HepG2 (cell line): ENCODE measurements at regions not wholly inside any gene's neighbourhood (a gene's known extent, or its start where the extent isn't known, plus 50 kb on each side); places are given as distances from the start of the nearest gene placed in this dataset.

ENCODE experiments used
- ATAC-seq: fragments of 200-7000 bp; cut with Tn5 transposase; 3 replicates; pipeline ENCODE4 v1.9.1; 2020; ENCODE audit warnings: mild to moderate bottlenecking, moderate library complexity
- BruUV-seq: library from RNA; stranded (reverse); fragments of 400-500 nt; replicated peaks from 2 replicates; lab custom pipeline; 2021; lab: Mats Ljungman, UMichigan
- CTCF ChIA-PET: fragments of 300-600 bp; formaldehyde crosslinking; extraction: SDS; loops from one replicate; lab custom pipeline; 2021; ENCODE audit warnings: low total read pairs, inconsistent platforms, low intra/inter-chr PET ratio; lab: Yijun Ruan, JAX
- POLR2A ChIA-PET: fragments of 350-600 bp; sonication (Branson Sonifier 250); formaldehyde crosslinking; loops from one replicate; lab custom pipeline; 2020; ENCODE audit warnings: antibody characterized with exemption, inconsistent platforms; lab: Yijun Ruan, JAX
- DNase-seq: peaks from one replicate; pipeline ENCODE4 v3.0.0-alpha.2; 2015; ENCODE audit warnings: low spot score
- FAIRE-seq: peaks from 3 replicates; lab custom pipeline; 2011; peaks lifted over from hg19 to GRCh38; lab: Jason Lieb, UNC
- H2AFZ ChIP-seq: one replicate; pipeline ENCODE4 v1.6.1; 2011; ENCODE audit warnings: low read length, inconsistent platforms
- H3K27ac ChIP-seq: fragments of 300-600 bp; 3 replicates; pipeline ENCODE4 v1.8.0; 2011; ENCODE audit warnings: mixed run types, mild to moderate bottlenecking, mixed read lengths, low read length, inconsistent platforms; ENCODE audit not compliant: insufficient read depth; ENCODE audit errors: extremely low read length
- H3K27me3 ChIP-seq, 2 experiments: fragments of 200-600 bp in 1 of 2; 2 replicates in 1 of 2; 3 replicates in 1 of 2; pipeline versions ENCODE4 v1.6.0 to v1.8.0; 2011; ENCODE audit warnings: low read length in 2 of 2, mild to moderate bottlenecking in 2 of 2, moderate library complexity in 2 of 2, inconsistent platforms in 1 of 2; ENCODE audit not compliant: insufficient read depth in 2 of 2, control insufficient read depth in 1 of 2
- H3K36me3 ChIP-seq, 2 experiments: fragments of 200-600 bp in 1 of 2; replicated peaks in 1 of 2; 2 replicates in 1 of 2; 3 replicates in 1 of 2; pipeline versions ENCODE4 v1.5.1 to v1.8.0; 2011; ENCODE audit warnings: low read length in 2 of 2, inconsistent platforms in 1 of 2; ENCODE audit not compliant: insufficient read depth in 2 of 2, control insufficient read depth in 1 of 2
- H3K4me1 ChIP-seq: 2 replicates; pipeline ENCODE4 v1.5.1; 2012; ENCODE audit warnings: low read length, inconsistent platforms; ENCODE audit not compliant: insufficient read depth
- H3K4me2 ChIP-seq: 2 replicates; pipeline ENCODE4 v1.6.0; 2011; ENCODE audit warnings: low read depth, low read length, inconsistent platforms
- H3K4me3 ChIP-seq, 3 experiments: fragments of 200-600 bp in 1 of 3; sonication (generic), shearing (Covaris generic) in 1 of 3; replicated peaks in 1 of 3; 2 replicates each; pipeline ENCODE4 v1.5.1; 2011 to 2016; ENCODE audit warnings: low read length in 3 of 3, inconsistent platforms in 2 of 3, low read depth in 2 of 3, mild to moderate bottlenecking in 2 of 3, control low read depth in 1 of 3, mixed read lengths in 1 of 3; ENCODE audit not compliant: insufficient read depth in 1 of 3
- H3K79me2 ChIP-seq: one replicate; pipeline ENCODE4 v1.6.1; 2011; ENCODE audit warnings: low read length, inconsistent platforms; ENCODE audit not compliant: insufficient read depth
- H3K9ac ChIP-seq: 2 replicates; pipeline ENCODE4 v1.6.0; 2011; ENCODE audit warnings: mild to moderate bottlenecking, low read depth, low read length, inconsistent platforms; ENCODE audit not compliant: insufficient read depth
- H3K9me3 ChIP-seq: 2 replicates; pipeline ENCODE4 v1.5.1; 2012; ENCODE audit warnings: mild to moderate bottlenecking, low read length
- H4K20me1 ChIP-seq: 2 replicates; pipeline ENCODE4 v1.6.0; 2011; ENCODE audit warnings: inconsistent platforms, mild to moderate bottlenecking, low read length, moderate library complexity; ENCODE audit not compliant: insufficient read depth
- HBP1 ChIP-seq: IDR thresholded peaks from 2 replicates; pipeline ENCODE4 v1.6.1; 2016; ENCODE audit warnings: low read depth, control low read depth
- HDAC6 ChIP-seq: fragments of 200-600 bp; sonication (generic); IDR thresholded peaks from 2 replicates; pipeline ENCODE4 v1.7.0; 2017; ENCODE audit warnings: mild to moderate bottlenecking, antibody characterized with exemption, low read length, low read depth
- HES4 ChIP-seq: sonication (generic); formaldehyde crosslinking; IDR thresholded peaks from 2 replicates; pipeline ENCODE4 v1.9.0; 2021; ENCODE audit warnings: mild to moderate bottlenecking, missing genetic modification reagents, borderline replicate concordance
- NCOA2 ChIP-seq: sonication (generic); formaldehyde crosslinking; IDR thresholded peaks from 2 replicates; pipeline ENCODE4 v1.8.0; 2022; ENCODE audit warnings: inconsistent platforms
- SAFB2 ChIP-seq: sonication (generic); formaldehyde crosslinking; IDR thresholded peaks from 2 replicates; pipeline ENCODE4 v1.5.1; 2020; ENCODE audit warnings: missing genetic modification reagents, low read depth, mild to moderate bottlenecking, borderline replicate concordance
- TEF ChIP-seq: sonication (generic); formaldehyde crosslinking; IDR thresholded peaks from 2 replicates; pipeline ENCODE4 v1.5.0; 2020; ENCODE audit warnings: missing genetic modification reagents
- ZIK1 ChIP-seq: sonication (generic); formaldehyde crosslinking; IDR thresholded peaks from 2 replicates; pipeline ENCODE4 v1.5.0; 2020; ENCODE audit warnings: mild to moderate bottlenecking, low read depth, missing genetic modification reagents, borderline replicate concordance
- ZMAT3 ChIP-seq: sonication (generic); formaldehyde crosslinking; conservative IDR thresholded peaks from 2 replicates; pipeline ENCODE4 v1.7.0; 2021; ENCODE audit warnings: missing genetic modification reagents
- ZNF264 ChIP-seq: sonication (generic); formaldehyde crosslinking; IDR thresholded peaks from 2 replicates; pipeline ENCODE4 v1.4.0; 2020; ENCODE audit warnings: missing genetic modification reagents
- ZNF33B ChIP-seq: sonication (generic); formaldehyde crosslinking; IDR thresholded peaks from 2 replicates; pipeline ENCODE4 v1.5.1; 2020; ENCODE audit warnings: mild to moderate bottlenecking, missing genetic modification reagents
- ZNF883 ChIP-seq: sonication (generic); formaldehyde crosslinking; IDR thresholded peaks from 2 replicates; pipeline ENCODE4 v1.5.1; 2020; ENCODE audit warnings: mild to moderate bottlenecking, missing genetic modification reagents; ENCODE audit errors: not compliant biosample characterization
- WGBS: methylation state at CpG from one replicate; pipeline ENCODE4 v1.1.6; 2017; ENCODE audit warnings: low lambda C conversion rate; 5-methylcytosine and 5-hydroxymethylcytosine counted together
- in situ Hi-C: cut with HindIII; loops from 2 replicates; pipeline ENCODE4 v1.10.0; 2017; ENCODE audit warnings: low pct_unique_long_range_greater_than_20kb; ENCODE audit not compliant: extremely low pct_ligation_motif_present
- intact Hi-C: fragments of 100-400 bp; cut with micrococcal nuclease; formaldehyde crosslinking; loops from one replicate; pipeline ENCODE4 v1.10.0; 2022; ENCODE audit not compliant: unreplicated experiment

GRCh38 chr10:2980116-2980515, 87.2 kb upstream of the PFKP start:
- no peak overlapping the region for H3K4me3 ChIP-seq
- H3K9me3 ChIP-seq = no peaks in the 10 kb centered on the region
- no peaks in the 10 kb centered on the region for H4K20me1 ChIP-seq
- no peak overlapping the region for H3K9ac ChIP-seq
- CTCF ChIA-PET = no interaction called here
- H3K79me2 ChIP-seq = no peaks in the 10 kb centered on the region
- no peak overlapping the region for H2AFZ ChIP-seq
- intact Hi-C loops = no loop called here
- BruUV-seq = no TSS peak
- POLR2A ChIA-PET = no interaction called here
- 22% methylated on average over 5 of the region's 5 CpGs for WGBS
- FAIRE-seq (no peak), ATAC-seq (no peak), DNase-seq (no peak)
- TF ChIP-seq NCOA2 (CRISPR knock-in tag) (no peak), HBP1 (no peak)
- H3K4me1 ChIP-seq = 0 out of 2 replicates have a peak, but pooled peaks cover under 1% of the 10 kb centered on the region
- no peak overlapping the region for H3K4me2 ChIP-seq
- no peaks in the 10 kb centered on the region for H3K36me3 ChIP-seq
- H3K27ac ChIP-seq = no peak overlapping the region
- peaks cover 4 to 8% of the 10 kb centered on the region in 2 experiments; a peak in 3 of 5 replicates for H3K27me3 ChIP-seq
- in situ Hi-C loops = no loop called here

GRCh38 chr10:2979306-2979705, 88.0 kb upstream of the PFKP start:
- no peak overlapping the region for H3K4me3 ChIP-seq
- no peak overlapping the region for H3K9ac ChIP-seq
- ATAC-seq = no peak
- intact Hi-C loops (no loop called here), in situ Hi-C loops (loop anchor here (5.0 kb wide), 1 partner anchor 52 kb away; no protein-coding TSS in a partner anchor)
- no peak for TF ChIP-seq HES4 (CRISPR knock-in tag)
- no peak for TF ChIP-seq SAFB2 (CRISPR knock-in tag)
- no peak for TF ChIP-seq ZNF264
- no peak for TF ChIP-seq ZNF33B (CRISPR knock-in tag)
- TF ChIP-seq ZMAT3 (CRISPR knock-in tag) = no peak
- TF ChIP-seq ZIK1 (CRISPR knock-in tag) = no peak
- no peak for TF ChIP-seq ZNF883 (CRISPR knock-in tag)
- no peak for TF ChIP-seq TEF (CRISPR knock-in tag)
- no peak for TF ChIP-seq HDAC6
- H3K79me2 ChIP-seq = no peaks in the 10 kb centered on the region
- no peaks in the 10 kb centered on the region for H4K20me1 ChIP-seq
- BruUV-seq = no TSS peak
- no peak overlapping the region for H2AFZ ChIP-seq
- no peaks in the 10 kb centered on the region for H3K9me3 ChIP-seq
- no peak for FAIRE-seq
- no peak overlapping the region for H3K4me2 ChIP-seq
- DNase-seq = no peak
- WGBS = 26% methylated on average over 8 of the region's 8 CpGs
- H3K27ac ChIP-seq = no peak overlapping the region
- no peaks in the 10 kb centered on the region for H3K36me3 ChIP-seq
- no peaks in the 10 kb centered on the region for H3K4me1 ChIP-seq
- H3K27me3 ChIP-seq = peaks cover 2 to 3% of the 10 kb centered on the region in 2 experiments; a peak in 3 of 5 replicates
- ChIA-PET CTCF (no interaction called here), POLR2A (no interaction called here)
